ENCODE measurements at regions not wholly inside any gene's neighbourhood (a gene's known extent, or its start where the extent isn't known, plus 50 kb on each side); places are given as distances from the start of the nearest gene placed in this dataset. TPM values are rescaled to one million over a fixed set of nuclear protein-coding genes. Genes with fewer than 3 reads are reported as not detected.
"Not testable (repeated sequence)": the region's sequence is repeated elsewhere in the genome, so short reads cannot be mapped to it uniquely, and the experiment has no call there.

DNA sequence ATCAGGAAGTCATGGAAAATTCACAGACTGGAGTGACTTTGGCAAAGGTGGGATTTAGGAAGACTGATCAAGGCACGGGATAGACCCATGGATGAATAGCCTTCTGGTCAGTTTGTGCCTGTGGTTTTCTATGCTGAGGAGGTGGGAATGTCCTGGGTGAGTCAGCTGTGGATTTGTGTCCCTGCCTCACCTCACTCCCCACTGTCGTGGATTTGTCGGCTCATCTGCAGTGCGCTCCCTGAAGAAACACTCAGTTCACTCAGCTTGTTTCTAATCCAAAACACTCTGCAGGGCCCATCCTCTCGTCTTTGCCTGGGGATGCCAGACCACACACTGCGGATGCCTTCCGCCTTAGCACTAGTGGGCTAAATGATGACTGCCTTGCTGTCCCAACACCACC, 50.2 kb upstream of the TP53BP2 start:
- intact Hi-C loops (cut with DNase I); H3K36me3 ChIP-seq; H3K4me3 ChIP-seq; H3K27me3 ChIP-seq; H3K9me3 ChIP-seq; H3K4me1 ChIP-seq (ENCODE audit: insufficient read depth); H3K27ac ChIP-seq; DNase-seq: not testable (repeated sequence)
- WGBS, 3 donors = 79 to 93% (median 82%) methylated on average over 5 to 7 of the region's 7 CpGs

Small RNA genes in the stretch of these regions (small RNA-seq; reads per million reads assigned to genes)
- gene RNU6-1319P = not detected

Data from ovary (tissue), 7 donors.